ENCODE measurements at regions not wholly inside any gene's neighbourhood (a gene's known extent, or its start where the extent isn't known, plus 50 kb on each side); places are given as distances from the start of the nearest gene placed in this dataset.

DNA sequence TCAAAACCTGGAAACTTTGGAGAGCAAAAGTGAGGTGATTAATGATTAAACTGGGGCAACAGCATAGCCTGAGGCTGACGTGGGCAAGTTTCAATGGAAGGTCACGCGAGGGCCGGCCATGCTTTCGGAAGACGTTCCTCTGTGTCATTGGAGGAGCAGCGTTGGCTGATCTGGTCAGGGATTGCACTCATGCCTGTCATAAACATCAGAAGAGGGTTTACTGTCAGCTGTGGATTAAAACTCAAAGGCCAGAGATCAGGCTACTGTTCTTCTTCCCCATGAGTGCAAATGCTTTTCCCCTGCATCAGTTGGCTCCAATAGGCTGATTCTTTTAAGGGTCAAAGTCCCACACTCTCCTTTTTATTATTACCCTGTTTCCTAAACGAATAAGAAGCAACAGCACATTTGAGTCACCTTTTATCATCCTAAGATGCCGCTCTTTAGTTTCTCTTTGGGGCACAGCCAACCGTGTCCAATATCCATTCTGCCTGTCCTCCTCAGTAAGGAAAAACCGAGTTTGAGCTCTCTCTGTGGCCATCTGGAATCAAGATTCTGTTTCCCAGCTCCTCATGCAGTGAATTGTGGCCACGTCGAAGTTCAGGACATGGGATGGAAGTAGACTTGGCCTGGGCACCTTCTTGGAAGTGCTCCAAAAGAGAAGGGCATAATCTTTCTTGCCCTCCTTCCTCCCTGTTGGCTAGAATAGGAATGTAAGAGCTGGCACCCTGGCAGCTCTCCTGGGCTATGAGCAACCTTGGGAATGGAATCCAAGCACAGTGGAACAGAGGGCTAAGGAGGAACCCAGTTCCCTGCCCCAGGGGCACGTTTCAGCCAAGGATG, 62.5 kb upstream of the INSIG1 start:
- POLR2A ChIA-PET = no interaction called here
- Histone ChIP-seq H3K4me1 (ENCODE audit: control insufficient read depth in 1 of 2, insufficient read depth in 2 of 2, low read length in 2 of 2) (peaks cover 12 to 19% of the 10 kb centered on the region in 2 experiments; a peak in 3 of 4 replicates), H3K9me3 (ENCODE audit: control insufficient read depth in 1 of 2, insufficient read depth in 1 of 2, low read depth in 1 of 2, low read length in 2 of 2) (no peaks in the 10 kb centered on the region), H3K79me2 (ENCODE audit: insufficient read depth, low read length) (no peaks in the 10 kb centered on the region), H3K4me2 (ENCODE audit: low read length) (no peak overlapping the region), H3K4me3 (replicated peaks in 1 of 2; ENCODE audit: low read depth in 1 of 2, low read length in 2 of 2) (no peak overlapping the region), H2AFZ (ENCODE audit: low read depth, low read length, poor library complexity, severe bottlenecking) (no peak overlapping the region), H4K20me1 (ENCODE audit: insufficient read depth) (no peaks in the 10 kb centered on the region), H3K9me2 (ENCODE audit: insufficient read depth) (no peaks in the 10 kb centered on the region), H3K27me3 (ENCODE audit: insufficient read depth, low read length) (no peaks in the 10 kb centered on the region), H3K9ac (ENCODE audit: low read length) (no peak overlapping the region), H3K27ac (ENCODE audit: low read depth, low read length) (no peak overlapping the region), H3K36me3 (ENCODE audit: control insufficient read depth in 1 of 2, insufficient read depth in 2 of 2, low read length in 2 of 2) (no peaks in the 10 kb centered on the region)
- DNase-seq (ENCODE audit: low read depth, low spot score) = no peak
- BruUV-seq (replicated peaks) = no TSS peak
- RAD21 ChIA-PET (ENCODE audit: low non-redundant PET in 1 of 2, low total read pairs in 2 of 2, uncharacterized antibody in 2 of 2, unreplicated experiment in 2 of 2) = interaction anchor here in 1 of 2 experiments (0.6 kb wide), 1 partner anchor 110 kb away, joined by 3 read pairs; no protein-coding TSS in a partner anchor
- intact Hi-C loops (cut with micrococcal nuclease) = no loop called here
- CTCF ChIA-PET = interaction anchor here (2.2 kb wide), 1 partner anchor 110 kb away, joined by 5 read pairs; no protein-coding TSS in a partner anchor
- TF ChIP-seq YY1 (IDR thresholded peaks at IDR 0.05; ENCODE audit: extremely low read depth, insufficient replicate concordance, low read depth, low read length) (no peak), CBX3 (IDR thresholded peaks at IDR 0.05; ENCODE audit: low read depth) (no peak), SIN3A (IDR thresholded peaks at IDR 0.05; ENCODE audit: low read depth) (no peak), RAD21 (IDR thresholded peaks at IDR 0.05; ENCODE audit: low read depth) (no peak), SRF (IDR thresholded peaks at IDR 0.05; ENCODE audit: low read depth) (no peak), CEBPB (IDR thresholded peaks at IDR 0.05; ENCODE audit: low read depth) (no peak), JUND (IDR thresholded peaks at IDR 0.05) (no peak), EGR1 (IDR thresholded peaks at IDR 0.05; ENCODE audit: low read depth) (no peak), ELF1 (IDR thresholded peaks at IDR 0.05; ENCODE audit: borderline replicate concordance, low read depth) (no peak), ZFX (IDR thresholded peaks at IDR 0.05) (no peak), POLR2AphosphoS5 (IDR thresholded peaks at IDR 0.05; ENCODE audit: low read depth, low read length) (no peak)
- TF ChIP-seq, protein P1, sequence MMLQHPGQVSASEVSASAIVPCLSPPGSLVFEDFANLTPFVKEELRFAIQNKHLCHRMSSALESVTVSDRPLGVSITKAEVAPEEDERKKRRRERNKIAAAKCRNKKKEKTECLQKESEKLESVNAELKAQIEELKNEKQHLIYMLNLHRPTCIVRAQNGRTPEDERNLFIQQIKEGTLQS (IDR thresholded peaks at IDR 0.05) = no peak
- TF ChIP-seq, protein P2, sequence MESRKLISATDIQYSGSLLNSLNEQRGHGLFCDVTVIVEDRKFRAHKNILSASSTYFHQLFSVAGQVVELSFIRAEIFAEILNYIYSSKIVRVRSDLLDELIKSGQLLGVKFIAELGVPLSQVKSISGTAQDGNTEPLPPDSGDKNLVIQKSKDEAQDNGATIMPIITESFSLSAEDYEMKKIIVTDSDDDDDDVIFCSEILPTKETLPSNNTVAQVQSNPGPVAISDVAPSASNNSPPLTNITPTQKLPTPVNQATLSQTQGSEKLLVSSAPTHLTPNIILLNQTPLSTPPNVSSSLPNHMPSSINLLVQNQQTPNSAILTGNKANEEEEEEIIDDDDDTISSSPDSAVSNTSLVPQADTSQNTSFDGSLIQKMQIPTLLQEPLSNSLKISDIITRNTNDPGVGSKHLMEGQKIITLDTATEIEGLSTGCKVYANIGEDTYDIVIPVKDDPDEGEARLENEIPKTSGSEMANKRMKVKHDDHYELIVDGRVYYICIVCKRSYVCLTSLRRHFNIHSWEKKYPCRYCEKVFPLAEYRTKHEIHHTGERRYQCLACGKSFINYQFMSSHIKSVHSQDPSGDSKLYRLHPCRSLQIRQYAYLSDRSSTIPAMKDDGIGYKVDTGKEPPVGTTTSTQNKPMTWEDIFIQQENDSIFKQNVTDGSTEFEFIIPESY (IDR thresholded peaks at IDR 0.05; ENCODE audit: extremely low read depth, insufficient replicate concordance, low read length) = no peak
- TF ChIP-seq, protein P3, sequence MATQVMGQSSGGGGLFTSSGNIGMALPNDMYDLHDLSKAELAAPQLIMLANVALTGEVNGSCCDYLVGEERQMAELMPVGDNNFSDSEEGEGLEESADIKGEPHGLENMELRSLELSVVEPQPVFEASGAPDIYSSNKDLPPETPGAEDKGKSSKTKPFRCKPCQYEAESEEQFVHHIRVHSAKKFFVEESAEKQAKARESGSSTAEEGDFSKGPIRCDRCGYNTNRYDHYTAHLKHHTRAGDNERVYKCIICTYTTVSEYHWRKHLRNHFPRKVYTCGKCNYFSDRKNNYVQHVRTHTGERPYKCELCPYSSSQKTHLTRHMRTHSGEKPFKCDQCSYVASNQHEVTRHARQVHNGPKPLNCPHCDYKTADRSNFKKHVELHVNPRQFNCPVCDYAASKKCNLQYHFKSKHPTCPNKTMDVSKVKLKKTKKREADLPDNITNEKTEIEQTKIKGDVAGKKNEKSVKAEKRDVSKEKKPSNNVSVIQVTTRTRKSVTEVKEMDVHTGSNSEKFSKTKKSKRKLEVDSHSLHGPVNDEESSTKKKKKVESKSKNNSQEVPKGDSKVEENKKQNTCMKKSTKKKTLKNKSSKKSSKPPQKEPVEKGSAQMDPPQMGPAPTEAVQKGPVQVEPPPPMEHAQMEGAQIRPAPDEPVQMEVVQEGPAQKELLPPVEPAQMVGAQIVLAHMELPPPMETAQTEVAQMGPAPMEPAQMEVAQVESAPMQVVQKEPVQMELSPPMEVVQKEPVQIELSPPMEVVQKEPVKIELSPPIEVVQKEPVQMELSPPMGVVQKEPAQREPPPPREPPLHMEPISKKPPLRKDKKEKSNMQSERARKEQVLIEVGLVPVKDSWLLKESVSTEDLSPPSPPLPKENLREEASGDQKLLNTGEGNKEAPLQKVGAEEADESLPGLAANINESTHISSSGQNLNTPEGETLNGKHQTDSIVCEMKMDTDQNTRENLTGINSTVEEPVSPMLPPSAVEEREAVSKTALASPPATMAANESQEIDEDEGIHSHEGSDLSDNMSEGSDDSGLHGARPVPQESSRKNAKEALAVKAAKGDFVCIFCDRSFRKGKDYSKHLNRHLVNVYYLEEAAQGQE (IDR thresholded peaks at IDR 0.05; ENCODE audit: low read depth) = no peak
- ATAC-seq = no peak
